Skin epidermis (tissue), 12 donors: ENCODE measurements at regions not wholly inside any gene's neighbourhood (a gene's known extent, or its start where the extent isn't known, plus 50 kb on each side); places are given as distances from the start of the nearest gene placed in this dataset.
"Not testable (repeated sequence)": the region's sequence is repeated elsewhere in the genome, so short reads cannot be mapped to it uniquely, and the experiment has no call there.

Experiments used
- H3K27ac ChIP-seq, 21 experiments: fragments of 200-600 bp; sonication (generic) in 11 of 21; one replicate each; pipeline ENCODE4 v1.5.0; 2020; ENCODE audit warnings: mild to moderate bottlenecking in 3 of 21, inconsistent platforms in 2 of 21, moderate library complexity in 2 of 21
- H3K4me3 ChIP-seq, 7 experiments: fragments of 200-600 bp; sonication (generic) in 2 of 7; one replicate each; pipeline ENCODE4 v1.5.0; 2020; ENCODE audit warnings: inconsistent platforms in 2 of 7, mild to moderate bottlenecking in 2 of 7, moderate library complexity in 1 of 7

GRCh38 chr7:67453580-67454380, 457.1 kb downstream of the TYW1 start:
- Histone ChIP-seq H3K27ac (no peak overlapping the region), H3K4me3 (no peak overlapping the region)

DNA sequence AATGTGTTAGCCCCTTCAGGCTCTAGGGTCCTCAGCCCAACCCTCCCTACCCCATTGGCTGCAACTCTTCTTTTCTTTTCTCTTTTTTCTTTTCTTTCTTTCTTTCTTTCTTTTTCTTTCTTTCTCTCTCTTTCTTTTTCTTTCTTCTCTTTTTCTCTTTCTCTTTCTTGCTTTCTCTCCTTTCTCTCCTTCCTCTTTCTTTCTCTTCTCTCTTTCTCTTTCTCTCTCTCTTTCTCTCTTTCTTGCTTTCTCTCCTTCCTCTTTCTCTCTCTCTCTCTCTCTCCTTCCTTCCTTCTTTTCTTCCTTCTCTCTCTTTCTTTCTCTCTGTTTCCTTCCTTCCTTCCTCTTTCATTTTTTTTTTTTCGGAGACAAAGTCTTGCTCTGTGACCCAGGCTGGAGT, 458.9 kb downstream of the TYW1 start:
- H3K4me3 ChIP-seq, result no peak overlapping the region
- no peak overlapping the region for H3K27ac ChIP-seq

- H3K27ac ChIP-seq, result no peak overlapping the region
- no peak overlapping the region for H3K4me3 ChIP-seq
These were observed 466.2 kb downstream of the TYW1 start for GRCh38 chr7:67462781-67463191.

DNA sequence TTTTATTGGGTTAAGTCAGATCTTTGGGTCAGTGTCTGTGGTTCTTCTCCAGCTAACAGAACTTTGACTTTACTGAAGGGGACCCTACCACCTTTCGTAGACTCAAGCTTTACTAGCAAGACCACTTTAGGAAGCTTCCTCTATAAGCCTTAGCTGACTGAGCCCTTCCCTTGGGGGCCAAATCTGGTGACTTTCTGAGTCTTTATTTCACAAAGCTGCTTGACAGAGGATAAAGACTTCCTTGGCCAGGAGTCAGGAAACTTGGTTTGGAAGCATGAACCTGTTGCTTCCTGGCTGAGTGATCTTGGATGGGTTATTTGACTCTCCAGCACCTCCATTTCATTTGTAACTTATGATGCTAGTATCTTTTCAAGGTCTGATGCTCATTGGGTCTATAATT, 466.7 kb downstream of the TYW1 start:
- Histone ChIP-seq H3K27ac (no peak overlapping the region), H3K4me3 (no peak overlapping the region)

DNA sequence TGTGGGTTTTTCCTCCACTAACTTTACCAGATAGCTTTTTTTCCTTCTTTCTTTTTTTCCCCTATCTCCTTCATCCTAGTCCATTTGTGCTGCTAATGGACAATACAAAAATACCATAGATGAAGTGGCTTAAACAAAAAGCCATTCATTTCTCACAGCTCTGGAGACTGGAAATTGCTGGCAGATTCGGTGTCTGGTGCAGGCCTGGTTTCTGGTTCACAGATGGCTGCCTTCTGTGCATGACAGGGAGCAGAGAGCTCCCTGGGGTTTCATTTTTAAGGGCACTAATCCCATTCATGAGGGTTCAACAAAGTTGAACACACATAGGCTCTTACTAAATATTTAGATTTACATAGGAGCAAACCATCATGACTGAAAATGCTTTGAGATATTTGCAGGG, 467.4 kb downstream of the TYW1 start:
- Histone ChIP-seq H3K4me3 (no peak overlapping the region), H3K27ac (no peak overlapping the region)

DNA sequence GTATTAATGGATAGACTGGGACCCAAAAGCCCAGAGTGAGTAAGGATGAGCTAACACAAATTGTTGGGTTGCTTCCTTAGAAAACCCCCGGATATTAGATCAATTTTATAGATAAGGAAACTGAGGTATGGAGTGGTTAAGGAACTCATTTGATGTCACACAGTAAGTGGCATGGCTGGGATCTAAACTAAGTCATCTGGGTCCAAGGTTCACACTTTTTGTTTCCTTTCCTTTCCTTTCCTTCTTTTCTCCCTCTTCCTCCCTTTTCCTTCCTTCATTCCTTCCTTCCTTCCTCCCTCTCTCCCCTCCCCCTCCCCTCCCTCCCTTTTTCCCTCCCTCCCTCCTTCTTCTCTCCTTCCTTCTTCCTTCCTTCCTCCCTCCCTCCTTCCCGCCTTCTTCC, 469.5 kb downstream of the TYW1 start:
- Histone ChIP-seq H3K4me3 (no peak overlapping the region), H3K27ac (no peak overlapping the region)

DNA sequence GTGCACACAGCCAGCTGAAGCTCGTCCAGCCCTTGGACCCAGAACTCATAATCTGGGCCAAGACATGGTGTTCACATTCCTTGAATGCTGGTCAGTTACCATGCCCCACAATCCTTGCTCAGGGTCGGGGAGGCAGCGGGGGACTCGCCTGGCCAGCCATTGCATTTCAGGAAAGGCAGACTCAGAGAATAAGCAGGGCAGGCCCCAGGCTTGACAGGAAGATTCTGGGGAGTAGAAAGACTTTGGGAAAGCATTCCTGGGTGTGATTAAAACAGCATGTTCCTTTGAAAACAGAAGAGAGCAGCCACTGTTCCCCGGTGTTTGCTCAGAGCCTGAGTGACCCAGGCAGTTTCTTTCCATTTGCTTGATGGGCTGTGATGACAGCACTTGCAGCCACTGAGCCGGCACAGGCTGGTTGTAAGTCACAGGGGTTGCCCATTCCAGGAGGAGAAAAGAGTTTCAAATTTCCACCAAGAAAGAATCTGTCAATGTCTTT, 473.7 kb downstream of the TYW1 start:
- H3K27ac ChIP-seq, result no peak overlapping the region

DNA sequence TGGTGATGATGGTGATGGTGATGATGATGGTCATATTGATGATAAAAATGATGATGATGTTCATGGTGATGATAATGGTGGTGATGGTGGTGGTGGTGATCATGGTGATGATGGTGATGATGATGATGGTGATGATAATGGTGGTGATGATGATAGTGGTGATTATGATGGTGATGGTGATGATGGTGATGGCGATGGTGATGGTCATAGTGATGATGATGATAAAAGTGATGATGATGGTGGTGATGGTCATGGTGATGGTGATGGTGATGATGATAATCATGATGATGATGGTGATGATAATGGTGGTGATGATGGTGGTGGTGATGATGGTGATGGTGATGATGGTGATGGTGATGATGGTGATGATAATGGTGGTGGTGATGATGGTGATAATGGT, 478.7 kb downstream of the TYW1 start:
- Histone ChIP-seq H3K4me3 (no peak overlapping the region), H3K27ac (no peak overlapping the region)

More for the DNA sequence above, 473.7 kb downstream of the TYW1 start:
- no peak overlapping the region for H3K4me3 ChIP-seq

GRCh38 chr7:67478066-67478465, 481.4 kb downstream of the TYW1 start:
- Histone ChIP-seq H3K27ac (no peak overlapping the region), H3K4me3 (no peak overlapping the region)

GRCh38 chr7:67484244-67484751, 487.7 kb downstream of the TYW1 start:
- H3K4me3 ChIP-seq, result no peak overlapping the region

DNA sequence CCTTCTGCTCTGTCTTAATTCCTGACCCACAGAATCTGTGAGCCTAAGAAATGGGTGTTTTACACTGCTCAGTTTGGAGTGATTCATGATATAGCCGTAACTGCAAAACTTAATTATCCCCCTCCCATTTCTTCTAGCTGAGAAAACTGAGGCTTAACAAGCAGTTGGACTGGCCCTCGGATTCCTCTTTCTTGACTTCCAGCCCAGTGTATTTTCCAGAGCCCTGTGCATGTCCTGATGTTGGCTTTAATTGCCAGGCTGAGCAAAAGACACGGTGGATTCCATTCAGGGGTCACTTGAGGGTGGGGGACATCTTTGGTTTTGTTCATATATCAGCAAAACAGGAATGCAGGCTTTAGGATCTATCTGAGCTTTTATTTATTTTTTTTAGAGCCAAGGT, 489.8 kb downstream of the TYW1 start:
- Histone ChIP-seq H3K4me3 (no peak overlapping the region), H3K27ac (no peak overlapping the region)

More at GRCh38 chr7:67484244-67484751, 487.7 kb downstream of the TYW1 start:
- no peak overlapping the region for H3K27ac ChIP-seq

DNA sequence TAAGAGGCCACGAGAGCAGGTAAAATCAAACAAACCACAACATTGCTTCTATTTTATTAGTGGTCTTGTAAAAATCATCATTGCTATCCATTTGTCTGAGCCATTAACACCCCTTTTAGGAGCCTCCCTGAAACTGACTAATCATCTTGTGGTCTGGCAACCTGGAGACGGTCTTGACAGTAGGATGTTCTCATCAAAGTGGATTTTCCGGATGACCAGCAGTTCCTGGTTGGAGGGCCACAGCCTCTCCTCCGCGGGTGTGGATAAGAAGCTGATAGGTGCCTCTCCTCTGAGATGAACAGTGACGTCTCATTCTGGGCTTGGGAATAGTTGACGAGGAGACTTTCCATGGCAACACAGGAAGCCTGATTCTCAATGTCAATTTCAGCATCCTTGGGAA, 490.7 kb downstream of the TYW1 start:
- H3K27ac ChIP-seq, result no peak overlapping the region

DNA sequence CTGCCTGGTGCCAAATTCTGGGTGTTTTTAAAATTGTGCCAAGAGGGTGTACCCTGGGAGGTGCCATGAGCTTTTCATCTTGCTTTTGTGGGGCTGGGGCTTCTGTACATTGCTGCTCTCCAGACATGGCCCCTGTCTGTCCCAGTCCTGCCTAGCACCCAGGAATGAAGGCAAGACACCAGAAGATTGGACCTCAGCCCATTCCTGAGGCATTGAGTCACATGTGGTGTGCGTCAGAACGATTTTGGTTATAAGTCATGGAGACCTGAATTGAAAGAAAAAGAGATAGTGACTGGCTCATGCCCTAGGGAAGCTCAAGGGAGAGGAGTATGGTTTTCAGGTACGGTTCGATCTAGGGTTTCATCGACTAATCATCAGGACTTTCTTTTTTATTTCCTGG, 493.2 kb downstream of the TYW1 start:
- no peak overlapping the region for H3K4me3 ChIP-seq
- H3K27ac ChIP-seq, result no peak overlapping the region

More for the DNA sequence above, 490.7 kb downstream of the TYW1 start:
- H3K4me3 ChIP-seq, result no peak overlapping the region

DNA sequence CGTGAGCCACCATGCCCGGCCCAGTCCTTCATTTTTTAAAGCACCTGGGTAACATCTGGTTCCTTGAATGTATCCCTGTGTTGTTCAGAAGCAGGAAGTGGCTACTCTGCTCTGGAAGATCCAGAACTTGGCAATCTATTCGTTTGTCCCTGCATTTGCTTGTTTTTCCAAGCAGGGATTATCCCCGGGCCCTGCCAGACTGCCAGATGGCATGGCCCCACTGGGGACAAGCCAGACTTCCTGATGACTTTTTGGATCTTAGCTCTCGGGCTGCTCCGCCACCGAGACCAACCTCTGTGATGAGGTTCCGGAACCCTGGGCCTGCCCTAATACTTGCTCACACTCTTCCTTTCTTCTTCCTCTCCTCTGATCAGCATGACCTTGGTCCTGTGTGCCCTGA, 496.7 kb downstream of the TYW1 start:
- no peak overlapping the region for H3K4me3 ChIP-seq
- H3K27ac ChIP-seq, result no peak overlapping the region

DNA sequence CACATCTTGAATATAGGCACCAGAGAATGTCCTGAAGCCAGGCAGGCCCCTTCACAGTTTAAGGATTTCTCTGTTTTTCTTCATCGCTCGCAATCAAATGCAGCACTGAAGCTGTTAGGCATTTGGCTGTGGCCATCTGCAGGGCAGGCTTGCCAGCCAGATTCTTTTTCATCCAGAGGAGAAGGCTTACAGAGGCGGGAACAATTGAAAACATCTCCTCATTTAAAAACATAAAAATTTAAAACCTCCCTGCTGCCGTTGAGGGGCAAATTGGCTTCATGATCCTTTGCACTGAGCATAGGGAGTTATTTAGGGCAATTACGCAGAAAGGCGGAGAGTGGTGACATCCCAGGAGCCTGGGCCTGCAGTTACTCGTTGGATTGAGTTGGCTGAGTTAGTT, 500.0 kb downstream of the TYW1 start:
- H3K27ac ChIP-seq, result no peak overlapping the region
- H3K4me3 ChIP-seq, result no peak overlapping the region

- not testable (repeated sequence) for H3K27ac ChIP-seq
These were observed 501.3 kb downstream of the TYW1 start for GRCh38 chr7:67497914-67498313.

GRCh38 chr7:67502929-67503328, 506.3 kb downstream of the TYW1 start:
- H3K4me3 ChIP-seq, result no peak overlapping the region

More at GRCh38 chr7:67497914-67498313, 501.3 kb downstream of the TYW1 start:
- H3K4me3 ChIP-seq, result not testable (repeated sequence)

GRCh38 chr7:67505449-67505848, 508.8 kb downstream of the TYW1 start:
- H3K27ac ChIP-seq, result no peak overlapping the region

More at GRCh38 chr7:67502929-67503328, 506.3 kb downstream of the TYW1 start:
- H3K27ac ChIP-seq, result no peak overlapping the region

DNA sequence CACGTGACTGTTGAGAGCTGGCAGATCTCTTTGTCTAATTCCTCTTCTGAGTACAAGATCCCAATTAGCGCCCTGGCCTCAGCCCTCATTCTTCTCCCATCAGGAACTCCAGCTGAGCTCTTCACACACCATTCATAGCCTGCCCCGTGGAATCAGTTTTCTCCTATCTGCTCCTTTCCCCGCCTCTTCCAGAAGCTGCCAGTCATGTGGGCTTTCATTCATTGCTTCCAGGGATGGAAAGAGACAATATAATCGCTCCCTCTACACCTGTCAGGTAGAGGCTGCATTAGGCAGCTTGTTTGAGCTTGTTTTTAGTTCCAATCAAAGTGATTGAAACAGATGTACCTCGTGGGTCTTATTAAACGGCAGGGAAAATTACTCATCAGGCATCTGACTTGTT, 515.8 kb downstream of the TYW1 start:
- no peak overlapping the region for H3K27ac ChIP-seq
- no peak overlapping the region for H3K4me3 ChIP-seq

More at GRCh38 chr7:67505449-67505848, 508.8 kb downstream of the TYW1 start:
- H3K4me3 ChIP-seq, result no peak overlapping the region

GRCh38 chr7:67518580-67518979, 521.9 kb downstream of the TYW1 start:
- H3K4me3 ChIP-seq, result no peak overlapping the region
- H3K27ac ChIP-seq, result no peak overlapping the region

GRCh38 chr7:67519171-67519570, 522.5 kb downstream of the TYW1 start:
- Histone ChIP-seq H3K4me3 (no peak overlapping the region), H3K27ac (no peak overlapping the region)
